ENCODE measurements at regions not wholly inside any gene's neighbourhood (a gene's known extent, or its start where the extent isn't known, plus 50 kb on each side); places are given as distances from the start of the nearest gene placed in this dataset.

GRCh38 chr2:2563309-2563860 is 232.3 kb upstream of the MYT1L start:
- Histone ChIP-seq H2AFZ (ENCODE audit: low read length) (no peak overlapping the region), H4K20me1 (ENCODE audit: insufficient read depth, low read length) (no peaks in the 10 kb centered on the region), H3K9me2 (replicated peaks; ENCODE audit: insufficient read depth, low read length) (no peaks in the 10 kb centered on the region), H3K79me2 (ENCODE audit: low read length) (no peaks in the 10 kb centered on the region), H3K9me3 (replicated peaks; ENCODE audit: insufficient read depth, low read length) (no peaks in the 10 kb centered on the region), H3K27me3 (replicated peaks; ENCODE audit: insufficient read depth, low read length) (no peaks in the 10 kb centered on the region), H3K4me2 (ENCODE audit: low read depth, low read length) (no peak overlapping the region), H3K4me3 (ENCODE audit: low read length) (no peak overlapping the region), H3K36me3 (replicated peaks; ENCODE audit: insufficient read depth, low read length) (no peaks in the 10 kb centered on the region), H3F3A (ENCODE audit: insufficient read depth, low read length) (no peaks in the 10 kb centered on the region), H3K4me1 (ENCODE audit: low read length) (no peaks in the 10 kb centered on the region), H3K27ac (ENCODE audit: low read length) (no peak overlapping the region), H3K9ac (ENCODE audit: low read length) (no peak overlapping the region)
- no peak for TF ChIP-seq EZH2phosphoT487 (IDR thresholded peaks at IDR 0.05; ENCODE audit: low read length)
- TF ChIP-seq EZH2 (optimal IDR thresholded peaks at IDR 0.05; ENCODE audit: low read depth, low read length) = no peak
- TF ChIP-seq CTCF (IDR thresholded peaks at IDR 0.05; ENCODE audit: low read length) = no peak
- DNase-seq = no peak

- H3K4me2 ChIP-seq (ENCODE audit: low read depth, low read length) = no peak overlapping the region
- H3K4me3 ChIP-seq (ENCODE audit: low read length) = no peak overlapping the region
- no peak for TF ChIP-seq EZH2 (optimal IDR thresholded peaks at IDR 0.05; ENCODE audit: low read depth, low read length)
- no peak for TF ChIP-seq CTCF (IDR thresholded peaks at IDR 0.05; ENCODE audit: low read length)
- no peak for TF ChIP-seq EZH2phosphoT487 (IDR thresholded peaks at IDR 0.05; ENCODE audit: low read length)
Measured at GRCh38 chr2:2562867-2563266, 231.8 kb upstream of the MYT1L start.

GRCh38 chr2:2561346-2562095 is 230.4 kb upstream of the MYT1L start:
- Histone ChIP-seq H3K4me1 (ENCODE audit: low read length) (no peaks in the 10 kb centered on the region), H3K9me2 (replicated peaks; ENCODE audit: insufficient read depth, low read length) (no peaks in the 10 kb centered on the region), H3K79me2 (ENCODE audit: low read length) (no peaks in the 10 kb centered on the region), H3K36me3 (replicated peaks; ENCODE audit: insufficient read depth, low read length) (no peaks in the 10 kb centered on the region), H3K9ac (ENCODE audit: low read length) (no peak overlapping the region), H3K4me3 (ENCODE audit: low read length) (no peak overlapping the region), H3K27me3 (replicated peaks; ENCODE audit: insufficient read depth, low read length) (no peaks in the 10 kb centered on the region), H3K27ac (ENCODE audit: low read length) (no peak overlapping the region), H3F3A (ENCODE audit: insufficient read depth, low read length) (no peaks in the 10 kb centered on the region), H3K9me3 (replicated peaks; ENCODE audit: insufficient read depth, low read length) (no peaks in the 10 kb centered on the region), H2AFZ (ENCODE audit: low read length) (no peak overlapping the region), H4K20me1 (ENCODE audit: insufficient read depth, low read length) (no peaks in the 10 kb centered on the region), H3K4me2 (ENCODE audit: low read depth, low read length) (no peak overlapping the region)
- no peak for DNase-seq
- TF ChIP-seq CTCF (IDR thresholded peaks at IDR 0.05; ENCODE audit: low read length) (no peak), EZH2 (optimal IDR thresholded peaks at IDR 0.05; ENCODE audit: low read depth, low read length) (no peak), EZH2phosphoT487 (IDR thresholded peaks at IDR 0.05; ENCODE audit: low read length) (no peak)

More at GRCh38 chr2:2562867-2563266, 231.8 kb upstream of the MYT1L start:
- Histone ChIP-seq H4K20me1 (ENCODE audit: insufficient read depth, low read length) (no peaks in the 10 kb centered on the region), H3K4me1 (ENCODE audit: low read length) (no peaks in the 10 kb centered on the region), H3F3A (ENCODE audit: insufficient read depth, low read length) (no peaks in the 10 kb centered on the region), H3K9me3 (replicated peaks; ENCODE audit: insufficient read depth, low read length) (no peaks in the 10 kb centered on the region), H3K9ac (ENCODE audit: low read length) (no peak overlapping the region), H3K79me2 (ENCODE audit: low read length) (no peaks in the 10 kb centered on the region), H3K36me3 (replicated peaks; ENCODE audit: insufficient read depth, low read length) (no peaks in the 10 kb centered on the region), H3K9me2 (replicated peaks; ENCODE audit: insufficient read depth, low read length) (no peaks in the 10 kb centered on the region), H3K27me3 (replicated peaks; ENCODE audit: insufficient read depth, low read length) (no peaks in the 10 kb centered on the region), H2AFZ (ENCODE audit: low read length) (no peak overlapping the region), H3K27ac (ENCODE audit: low read length) (no peak overlapping the region)
- DNase-seq = no peak

Data from MM.1S (cell line).